Kidney capillary endothelial cell (primary cell): ENCODE measurements at regions not wholly inside any gene's neighbourhood (a gene's known extent, or its start where the extent isn't known, plus 50 kb on each side); places are given as distances from the start of the nearest gene placed in this dataset.

ENCODE experiments used
- DNase-seq: peaks from one replicate; pipeline ENCODE4 v3.0.0-alpha.2; 2018; ENCODE audit warnings: low spot score

DNA sequence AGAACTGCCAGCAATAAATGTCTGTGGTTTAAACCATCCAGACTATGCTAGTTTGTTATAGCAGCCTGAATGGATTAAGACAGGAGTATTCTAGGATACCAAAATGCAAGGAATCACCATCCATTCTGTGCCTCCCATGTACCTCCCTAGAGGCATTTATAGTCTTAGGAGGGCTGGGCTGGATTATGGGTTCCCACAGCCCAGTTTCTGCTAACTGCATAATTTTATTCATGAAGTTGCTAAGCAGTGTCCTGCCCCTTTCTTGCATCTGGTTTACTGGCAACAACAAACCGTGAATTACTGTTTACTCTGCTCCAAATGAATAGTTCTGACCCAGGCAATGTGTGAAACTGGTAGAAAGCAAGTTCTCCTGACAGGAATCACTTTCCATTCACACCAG lies 67.1 kb upstream of the PRKX start:
- no peak for DNase-seq

DNA sequence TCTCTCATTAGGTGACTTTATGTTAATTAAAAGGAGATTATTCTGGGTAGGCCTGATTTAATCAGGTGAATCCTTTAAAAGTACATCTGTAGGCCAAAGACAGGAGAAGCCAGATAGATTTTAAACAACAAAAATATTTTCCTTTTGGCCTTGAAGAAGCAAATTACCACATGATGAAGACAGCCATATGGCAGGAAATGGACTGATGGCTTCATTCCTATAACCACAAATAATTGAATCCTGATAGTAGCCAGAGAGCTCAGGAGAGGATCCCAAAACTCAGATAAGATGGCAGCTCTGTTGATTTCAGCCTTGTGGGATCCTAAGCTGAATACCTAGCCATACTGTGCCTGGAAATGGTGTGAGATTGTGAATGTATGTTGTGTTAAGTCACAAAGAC lies 66.1 kb upstream of the PRKX start:
- DNase-seq, result no peak

- no peak for DNase-seq
These were observed 64.0 kb upstream of the PRKX start for GRCh38 chrX:3777416-3777815.

GRCh38 chrX:3771766-3772165 lies 58.3 kb upstream of the PRKX start:
- no peak for DNase-seq

GRCh38 chrX:3768881-3769280 lies 55.4 kb upstream of the PRKX start:
- DNase-seq, result no peak
